ENCODE measurements at regions not wholly inside any gene's neighbourhood (a gene's known extent, or its start where the extent isn't known, plus 50 kb on each side); places are given as distances from the start of the nearest gene placed in this dataset.
A peak's percentile ranks its signal among the peaks of the same experiment; 100 is the strongest.
"Not testable (repeated sequence)": the region's sequence is repeated elsewhere in the genome, so short reads cannot be mapped to it uniquely, and the experiment has no call there.

DNA sequence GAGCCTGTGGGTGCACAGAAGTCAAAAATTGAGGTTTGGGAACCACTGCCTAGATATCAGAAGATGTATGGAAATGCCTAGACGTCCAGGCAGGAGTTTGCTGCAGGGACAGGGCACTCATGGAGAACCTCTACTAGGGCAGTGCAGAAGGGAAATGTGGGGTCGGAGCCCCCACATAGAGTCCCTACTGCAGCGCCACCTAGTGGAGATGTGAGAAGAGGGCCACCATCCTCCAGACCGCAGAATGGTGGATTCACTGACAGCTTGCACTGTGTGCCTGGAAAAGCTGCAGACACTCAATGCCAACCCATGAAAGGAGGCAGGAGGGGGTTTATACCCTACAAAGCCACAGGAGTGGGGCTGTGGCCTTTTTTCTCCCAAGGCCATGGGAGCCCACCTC lies 159.0 kb upstream of the ROPN1B start:
- not testable (repeated sequence) for DNase-seq (ENCODE audit: low read depth in 2 of 2)

DNA sequence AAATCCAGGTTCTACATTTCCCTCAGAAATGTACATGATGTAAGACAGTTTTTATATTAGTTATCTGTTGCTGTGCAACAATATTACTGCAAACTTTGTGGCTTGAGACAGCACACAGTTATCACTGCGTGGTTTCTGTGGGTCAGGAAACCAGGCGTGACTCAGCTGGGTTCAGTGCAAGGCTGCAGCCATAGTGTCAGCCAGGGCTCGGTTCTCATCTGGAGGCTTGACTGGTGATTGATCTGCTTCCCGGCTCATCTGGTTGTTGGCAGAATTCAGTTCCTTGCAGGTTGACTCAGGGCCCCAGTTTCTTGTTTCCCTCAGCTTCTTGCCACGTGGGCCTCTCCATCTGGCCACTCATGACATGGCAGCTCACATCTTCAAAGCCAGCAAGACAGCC lies 146.8 kb upstream of the ROPN1B start:
- not testable (repeated sequence) for DNase-seq (ENCODE audit: low read depth in 2 of 2)

DNA sequence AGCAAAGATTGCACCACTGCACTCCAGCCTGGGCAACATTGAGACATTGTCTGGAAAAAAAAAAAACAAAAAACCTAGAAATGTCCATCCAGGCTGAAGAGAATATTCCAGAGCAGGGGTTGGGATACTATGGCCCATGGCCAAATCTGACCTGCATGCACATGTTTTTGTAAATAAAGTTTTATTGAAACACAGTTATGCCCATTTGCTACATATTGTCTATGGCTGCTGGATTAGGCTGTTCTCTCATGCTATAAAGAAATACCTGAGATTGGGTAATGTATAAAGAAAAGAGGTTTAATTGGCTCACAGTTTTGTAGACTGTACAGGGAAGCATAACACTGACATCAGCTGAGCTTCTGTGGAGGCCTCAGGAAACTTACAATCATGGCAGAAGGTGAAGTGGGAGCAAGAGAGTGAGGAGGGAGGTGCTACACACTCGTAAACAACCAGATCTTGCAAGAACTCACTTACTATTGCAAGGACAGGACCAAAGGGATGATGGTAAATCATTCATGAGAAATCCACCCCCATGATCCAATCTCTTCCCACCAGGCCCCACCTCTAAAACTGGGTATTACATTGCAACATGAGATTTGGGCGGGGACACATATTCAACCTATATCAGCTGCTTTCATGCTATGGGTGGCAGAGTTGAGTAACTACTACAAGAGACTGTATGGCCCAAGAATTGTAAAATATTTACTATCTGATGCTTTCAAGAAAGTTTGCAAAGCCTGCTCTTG lies 137.8 kb upstream of the ROPN1B start:
- DNase-seq (ENCODE audit: low read depth in 2 of 2), result not testable (repeated sequence)

GRCh38 chr3:125835562-125835961 lies 133.4 kb upstream of the ROPN1B start:
- not testable (repeated sequence) for DNase-seq (ENCODE audit: low read depth in 2 of 2)

DNA sequence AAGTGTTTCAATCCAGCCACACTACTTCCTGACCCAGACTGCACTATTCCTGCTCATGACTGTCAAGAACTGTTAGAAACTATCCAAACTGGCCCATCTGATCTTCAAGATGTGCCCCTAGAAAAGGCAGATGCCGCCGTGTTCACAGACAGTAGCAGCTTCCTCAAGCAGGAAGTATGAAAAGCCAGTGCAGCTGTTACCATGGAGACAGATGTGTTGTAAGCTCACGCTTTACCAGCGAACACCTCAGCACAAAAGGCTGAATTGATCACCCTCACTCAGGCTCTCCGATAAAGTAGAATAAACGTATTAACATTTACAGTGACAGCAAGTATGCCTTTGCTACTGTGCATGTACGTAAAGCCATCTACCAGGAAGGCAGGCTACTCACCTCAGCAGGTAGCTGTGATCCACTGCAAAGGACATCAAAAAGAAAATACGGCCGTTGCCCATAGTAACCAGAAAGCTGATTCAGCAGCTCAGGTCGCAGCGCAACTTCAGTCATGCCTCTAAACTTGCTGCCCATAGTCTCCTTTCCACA lies 132.9 kb upstream of the ROPN1B start:
- DNase-seq (ENCODE audit: low read depth in 2 of 2), result not testable (repeated sequence)

DNA sequence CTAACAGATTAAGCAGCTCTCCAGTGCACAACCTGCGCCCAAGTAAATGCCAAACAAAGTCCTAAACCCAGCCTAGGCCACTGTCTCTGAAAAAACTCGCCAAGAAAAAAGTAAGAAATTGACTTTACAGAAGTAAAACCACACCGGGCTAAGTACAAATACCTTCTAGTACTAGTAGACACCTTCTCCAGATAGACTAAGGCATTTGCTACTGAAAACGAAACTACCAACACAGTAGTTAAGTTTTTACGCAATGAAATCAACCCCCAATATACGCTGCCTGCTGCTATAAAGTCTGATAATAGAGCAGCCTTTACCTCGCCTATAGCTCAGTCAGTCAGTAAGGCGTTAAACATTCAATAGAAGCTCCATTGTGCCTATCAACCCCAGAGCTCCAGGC lies 132.2 kb upstream of the ROPN1B start:
- not testable (repeated sequence) for DNase-seq (ENCODE audit: low read depth in 2 of 2)

DNA sequence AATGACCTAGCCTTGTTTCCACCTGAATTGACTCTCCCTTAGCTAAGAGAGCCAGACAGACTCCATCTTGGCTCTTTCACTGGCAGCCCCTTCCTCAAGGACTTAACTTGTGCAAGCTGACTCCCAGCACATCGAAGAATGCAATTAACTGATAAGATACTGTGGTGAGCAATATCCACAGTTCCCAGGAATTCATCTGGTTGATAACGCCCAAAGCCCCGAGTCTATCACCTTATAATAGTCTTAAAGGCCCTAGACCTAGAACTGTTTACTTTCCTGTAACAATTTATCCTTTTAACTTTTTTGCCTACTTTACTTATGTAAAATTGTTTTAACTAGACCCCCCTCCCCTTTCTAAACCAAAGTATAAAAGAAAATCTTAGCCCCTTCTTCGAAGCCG lies 130.1 kb upstream of the ROPN1B start:
- DNase-seq (ENCODE audit: low read depth in 2 of 2), result not testable (repeated sequence)

DNA sequence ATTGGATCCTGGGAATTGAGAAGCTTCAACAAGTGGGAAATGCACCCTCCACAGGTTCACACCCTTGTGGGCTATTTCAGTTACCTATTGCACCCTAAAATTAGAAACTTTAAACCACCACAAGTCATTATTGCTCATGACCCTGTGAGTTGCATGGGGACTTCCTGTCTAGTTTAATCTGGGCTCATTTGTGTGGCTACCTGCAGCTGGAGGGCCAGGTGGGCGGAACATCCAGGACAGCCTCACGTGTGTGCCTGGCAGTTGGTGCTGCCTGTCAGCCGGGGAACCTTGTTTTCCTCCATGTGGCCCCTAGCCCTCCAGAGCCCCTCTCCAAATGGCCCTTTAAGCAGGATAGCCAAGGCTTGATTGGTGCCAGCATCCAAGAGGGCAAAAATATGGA lies 128.5 kb upstream of the ROPN1B start:
- not testable (repeated sequence) for DNase-seq (ENCODE audit: low read depth in 2 of 2)

GRCh38 chr3:125847966-125848365 lies 121.0 kb upstream of the ROPN1B start:
- not testable (repeated sequence) for DNase-seq (ENCODE audit: low read depth in 2 of 2)

DNA sequence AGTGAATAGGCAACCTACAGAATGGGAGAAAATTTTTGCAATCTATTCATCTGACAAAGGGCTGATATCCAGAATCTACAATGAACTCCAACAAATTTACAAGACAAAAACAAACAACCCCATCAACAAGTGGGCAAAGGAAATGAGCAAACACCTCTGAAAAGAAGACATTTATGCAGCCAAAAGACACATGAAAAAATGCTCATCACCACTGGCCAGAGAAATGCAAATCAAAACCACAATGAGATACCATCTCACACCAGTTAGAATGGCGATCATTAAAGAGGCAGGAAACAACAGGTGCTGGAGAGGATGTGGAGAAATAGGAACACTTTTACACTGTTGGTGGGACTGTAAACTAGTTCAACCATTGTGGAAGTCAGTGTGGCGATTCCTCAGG lies 114.0 kb upstream of the ROPN1B start:
- not testable (repeated sequence) for DNase-seq (ENCODE audit: low read depth in 2 of 2)

- not testable (repeated sequence) for DNase-seq (ENCODE audit: low read depth in 2 of 2)
These were observed 108.4 kb upstream of the ROPN1B start for GRCh38 chr3:125860547-125860946.

- DNase-seq (ENCODE audit: low read depth in 2 of 2), result not testable (repeated sequence)
These were observed 106.1 kb upstream of the ROPN1B start for GRCh38 chr3:125862841-125863254.

DNA sequence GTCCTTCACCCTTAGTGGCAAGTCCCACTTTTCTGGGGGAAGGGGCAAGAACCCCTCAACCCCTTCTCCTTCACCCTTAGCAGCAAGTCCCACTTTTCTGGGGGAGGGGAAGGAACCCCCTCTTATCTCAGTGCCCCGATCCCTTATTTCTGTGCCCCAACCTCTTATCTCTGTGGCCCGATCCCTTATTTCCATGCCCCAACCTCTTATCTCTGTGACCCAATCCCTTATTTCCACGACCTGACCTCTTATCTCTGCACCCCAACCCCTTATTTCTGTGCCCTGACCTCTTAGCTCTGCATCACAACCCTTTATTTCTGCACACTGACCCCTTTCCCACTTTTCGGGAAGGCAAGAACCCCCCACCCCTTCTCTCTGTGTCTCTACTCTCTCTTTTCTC lies 104.4 kb upstream of the ROPN1B start:
- not testable (repeated sequence) for DNase-seq (ENCODE audit: low read depth in 2 of 2)

DNA sequence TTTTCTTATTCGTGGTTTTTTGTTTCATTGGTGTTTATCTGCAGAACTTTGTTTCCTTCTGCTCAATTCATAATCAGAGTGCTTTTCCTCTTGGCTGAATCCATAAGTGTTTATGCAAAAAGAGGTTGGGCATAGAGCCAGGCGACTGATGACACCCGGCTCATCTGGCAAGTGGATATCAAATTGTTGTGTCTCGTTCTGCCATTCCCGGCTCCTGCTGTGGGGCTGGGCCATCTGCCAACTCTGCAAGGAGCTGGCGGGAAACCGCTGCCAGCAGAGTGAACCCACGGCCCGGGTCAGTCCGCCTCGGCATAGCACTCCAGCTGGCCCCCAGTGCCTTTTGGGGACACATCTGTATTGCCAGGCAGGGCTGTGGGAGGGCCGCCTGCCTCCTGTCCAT lies 83.0 kb upstream of the ROPN1B start:
- not testable (repeated sequence) for DNase-seq (ENCODE audit: low read depth in 2 of 2)

GRCh38 chr3:125899181-125899580 lies 69.8 kb upstream of the ROPN1B start:
- DNase-seq (ENCODE audit: low read depth in 2 of 2), result not testable (repeated sequence)

- not testable (repeated sequence) for DNase-seq (ENCODE audit: low read depth in 2 of 2)
These were observed 67.5 kb upstream of the ROPN1B start for GRCh38 chr3:125901473-125901872.

DNA sequence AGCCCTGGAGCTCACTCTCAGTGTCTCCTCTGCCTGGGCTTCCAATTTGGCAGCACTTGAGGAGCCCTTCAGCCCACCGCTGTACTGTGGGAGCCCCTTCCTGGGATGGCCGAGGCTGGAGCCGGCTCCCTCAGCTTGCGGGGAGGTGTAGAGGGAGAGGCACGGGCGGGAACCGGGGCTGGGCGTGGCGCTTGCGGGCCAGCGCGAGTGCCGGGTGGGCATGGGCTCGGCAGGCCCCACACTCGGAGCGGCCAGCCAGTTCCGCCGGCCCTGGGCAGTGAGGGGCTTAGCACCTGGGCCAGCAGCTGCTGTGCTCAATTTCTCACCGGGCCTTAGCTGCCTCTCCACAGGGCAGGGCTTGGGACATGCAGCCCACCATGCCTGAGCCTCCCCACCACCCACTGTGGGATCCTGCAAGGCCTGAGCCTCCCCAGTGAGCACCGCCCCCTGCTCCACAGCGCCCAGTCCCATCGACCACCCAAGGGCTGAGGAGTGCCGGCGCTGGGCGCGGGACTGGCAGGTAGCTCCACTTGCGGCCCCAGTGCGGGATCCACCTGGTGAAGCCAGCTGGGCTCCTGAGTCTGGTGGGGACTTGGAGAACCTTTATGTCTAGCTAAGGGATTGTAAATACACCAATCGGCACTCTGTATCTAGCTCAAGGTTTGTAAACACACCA lies 65.1 kb upstream of the ROPN1B start:
- not testable (repeated sequence) for DNase-seq (ENCODE audit: low read depth in 2 of 2)

GRCh38 chr3:125907279-125907678 lies 61.7 kb upstream of the ROPN1B start:
- not testable (repeated sequence) for DNase-seq (ENCODE audit: low read depth in 2 of 2)

GRCh38 chr3:125910851-125911250 lies 58.1 kb upstream of the ROPN1B start:
- not testable (repeated sequence) for DNase-seq (ENCODE audit: low read depth in 2 of 2)

- not testable (repeated sequence) for DNase-seq (ENCODE audit: low read depth in 2 of 2)
These were observed 54.2 kb upstream of the ROPN1B start for GRCh38 chr3:125914608-125915436.

DNA sequence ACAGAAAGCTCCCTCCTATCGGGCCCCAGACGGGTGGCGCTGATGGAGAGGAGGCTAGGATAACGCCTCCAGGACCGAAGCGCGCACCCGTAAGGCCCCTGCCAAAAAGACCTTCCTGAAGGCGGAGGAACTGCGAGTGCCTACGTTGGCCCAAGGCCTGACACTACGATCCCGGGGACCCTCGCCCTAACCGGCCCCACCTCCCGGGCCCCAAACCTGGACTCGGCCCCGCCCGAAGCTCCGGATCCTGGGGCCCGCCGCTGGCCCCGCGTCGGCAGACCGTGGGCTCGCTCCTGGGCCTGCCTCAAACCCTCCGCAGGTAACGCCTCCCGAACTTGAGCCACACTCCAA lies 53.6 kb upstream of the ROPN1B start:
- peak in 1 of 2 donors; percentile 19 for DNase-seq (ENCODE audit: low read depth in 2 of 2)

DNA sequence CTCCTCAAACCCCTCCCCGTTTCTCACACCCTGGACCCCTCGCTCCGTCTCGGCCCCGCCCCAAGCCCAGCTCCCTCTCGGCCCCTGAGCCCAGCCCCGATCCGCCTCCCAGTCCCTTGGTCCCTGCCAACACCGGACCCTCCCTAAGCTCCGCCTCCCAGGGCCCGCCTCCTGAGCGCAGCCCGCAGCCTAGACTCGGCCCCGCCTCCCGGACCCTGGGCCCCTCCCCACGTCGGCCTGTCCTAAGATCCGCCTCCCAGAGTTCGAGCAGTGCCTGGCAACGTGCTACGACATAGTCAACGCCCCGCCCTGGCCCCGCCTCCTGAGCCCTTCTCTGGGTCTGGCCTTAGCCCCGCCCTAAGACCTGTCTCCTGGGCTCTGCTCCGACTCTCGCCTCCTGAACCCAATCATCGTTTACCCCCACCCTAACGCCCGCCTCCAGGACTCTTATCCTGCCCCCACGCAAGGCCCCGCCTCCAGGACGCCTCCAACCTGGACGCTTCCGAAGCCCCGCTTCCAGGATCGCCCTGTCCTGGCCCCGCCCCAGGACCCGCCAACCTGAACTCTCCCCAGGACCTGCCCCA lies 53.1 kb upstream of the ROPN1B start:
- peak; percentile 97 to 99 for DNase-seq (ENCODE audit: low read depth in 2 of 2)
